Brain pericyte (primary cell): ENCODE measurements at regions not wholly inside any gene's neighbourhood (a gene's known extent, or its start where the extent isn't known, plus 50 kb on each side); places are given as distances from the start of the nearest gene placed in this dataset.
"Not testable (repeated sequence)": the region's sequence is repeated elsewhere in the genome, so short reads cannot be mapped to it uniquely, and the experiment has no call there.

Experiments
- DNase-seq: peaks from one replicate; pipeline ENCODE4 v3.0.0-alpha.2; 2012; ENCODE audit warnings: low read depth, low spot score

- not testable (repeated sequence) for DNase-seq
Observed at GRCh38 chr2:87406406-87407175, 341.3 kb upstream of the PLGLB2 start.

- not testable (repeated sequence) for DNase-seq
Observed at GRCh38 chr2:87409601-87410000, 338.3 kb upstream of the PLGLB2 start.

- DNase-seq = not testable (repeated sequence)
Observed at GRCh38 chr2:87410371-87410770, 337.5 kb upstream of the PLGLB2 start.

GRCh38 chr2:87412036-87412820 is 335.7 kb upstream of the PLGLB2 start:
- not testable (repeated sequence) for DNase-seq

- DNase-seq = not testable (repeated sequence)
Observed at GRCh38 chr2:87414331-87414730, 333.6 kb upstream of the PLGLB2 start.

GRCh38 chr2:87414795-87415570 is 332.9 kb upstream of the PLGLB2 start:
- not testable (repeated sequence) for DNase-seq

- not testable (repeated sequence) for DNase-seq
Observed at GRCh38 chr2:87415586-87416265, 332.2 kb upstream of the PLGLB2 start.

- DNase-seq = peak; percentile 5
Observed at GRCh38 chr2:87416266-87416592, 331.7 kb upstream of the PLGLB2 start.

- DNase-seq = not testable (repeated sequence)
Observed at GRCh38 chr2:87417147-87417546, 330.7 kb upstream of the PLGLB2 start.

GRCh38 chr2:87417742-87418567 is 329.9 kb upstream of the PLGLB2 start:
- DNase-seq = not testable (repeated sequence)

- DNase-seq = not testable (repeated sequence)
Observed at GRCh38 chr2:87418823-87419822, 328.8 kb upstream of the PLGLB2 start.

- not testable (repeated sequence) for DNase-seq
Observed at GRCh38 chr2:87419980-87420379, 327.9 kb upstream of the PLGLB2 start.

GRCh38 chr2:87420954-87421353 is 326.9 kb upstream of the PLGLB2 start:
- not testable (repeated sequence) for DNase-seq

- DNase-seq = not testable (repeated sequence)
Observed at GRCh38 chr2:87423796-87424762, 323.8 kb upstream of the PLGLB2 start.

GRCh38 chr2:87424763-87425154 is 323.1 kb upstream of the PLGLB2 start:
- not testable (repeated sequence) for DNase-seq

GRCh38 chr2:87425191-87425590 is 322.7 kb upstream of the PLGLB2 start:
- DNase-seq = not testable (repeated sequence)

GRCh38 chr2:87425717-87426116 is 322.2 kb upstream of the PLGLB2 start:
- DNase-seq = not testable (repeated sequence)
